Endothelial cell of umbilical vein (primary cell): ENCODE measurements at regions not wholly inside any gene's neighbourhood (a gene's known extent, or its start where the extent isn't known, plus 50 kb on each side); places are given as distances from the start of the nearest gene placed in this dataset.

Experiments used
- BruUV-seq: library from RNA; stranded (reverse); fragments of 400-500 nt; replicated peaks from 2 replicates; lab custom pipeline; 2021; lab: Mats Ljungman, UMichigan
- CTCF ChIA-PET: fragments of 300-600, 350-600 bp; sonication (Branson Sonifier 250); formaldehyde crosslinking; loops from one replicate; lab custom pipeline; 2021; ENCODE audit warnings: antibody characterized with exemption, inconsistent platforms; lab: Charles Lee
- POLR2A ChIA-PET: fragments of 300-600, 350-600 bp; sonication (Branson Sonifier 250); formaldehyde crosslinking; loops from one replicate; lab custom pipeline; 2021; ENCODE audit warnings: antibody characterized with exemption, inconsistent platforms; lab: Charles Lee
- DNase-seq: peaks from one replicate; pipeline ENCODE4 v3.0.0-alpha.2; 2011; ENCODE audit warnings: low read depth, low spot score
- FAIRE-seq: peaks from 2 replicates; lab custom pipeline; 2011; peaks lifted over from hg19 to GRCh38; lab: Jason Lieb, UNC
- H2AFZ ChIP-seq: 2 replicates; pipeline ENCODE4 v1.6.0; 2012; ENCODE audit warnings: low read depth, low read length, control low read depth, inconsistent platforms
- H3K27ac ChIP-seq: 2 replicates; pipeline ENCODE4 v1.5.1; 2011; ENCODE audit warnings: low read depth, mild to moderate bottlenecking, control low read depth, low read length, moderate library complexity; ENCODE audit not compliant: insufficient read depth
- H3K27me3 ChIP-seq, 2 experiments: 2 replicates each; pipeline versions ENCODE4 v1.6.0 to v1.6.1; 2011; ENCODE audit warnings: low read length in 2 of 2, mixed read lengths in 1 of 2; ENCODE audit not compliant: control insufficient read depth in 2 of 2, insufficient read depth in 2 of 2
- H3K36me3 ChIP-seq, 2 experiments: 2 replicates in 1 of 2; 3 replicates in 1 of 2; pipeline ENCODE4 v1.5.1; 2011; ENCODE audit warnings: low read length in 2 of 2, mild to moderate bottlenecking in 1 of 2, moderate library complexity in 1 of 2; ENCODE audit not compliant: control insufficient read depth in 2 of 2, insufficient read depth in 2 of 2; ENCODE audit errors: extremely low read depth in 1 of 2
- H3K4me1 ChIP-seq: 3 replicates; pipeline ENCODE4 v1.5.1; 2011; ENCODE audit warnings: mild to moderate bottlenecking, low read length; ENCODE audit not compliant: control insufficient read depth, insufficient read depth; ENCODE audit errors: extremely low read depth
- H3K4me2 ChIP-seq: 2 replicates; pipeline ENCODE4 v1.6.1; 2011; ENCODE audit warnings: low read length, control low read depth, mixed read lengths; ENCODE audit not compliant: insufficient read depth
- H3K4me3 ChIP-seq, 3 experiments: fragments of 200-600 bp in 1 of 3; sonication (generic), shearing (Covaris generic) in 1 of 3; replicated peaks in 1 of 3; 2 replicates each; pipeline ENCODE4 v1.5.1; 2011 to 2016; ENCODE audit warnings: control low read depth in 3 of 3, low read length in 3 of 3, mild to moderate bottlenecking in 2 of 3, inconsistent platforms in 1 of 3, low read depth in 1 of 3, moderate library complexity in 1 of 3; ENCODE audit not compliant: insufficient read depth in 1 of 3
- H3K79me2 ChIP-seq: 2 replicates; pipeline ENCODE4 v1.6.0; 2012; ENCODE audit warnings: low read length, inconsistent platforms; ENCODE audit not compliant: control insufficient read depth, insufficient read depth
- H3K9ac ChIP-seq: replicated peaks from 2 replicates; pipeline ENCODE3; 2011; ENCODE audit warnings: low read length, control low read depth; ENCODE audit not compliant: insufficient read depth; ENCODE audit errors: extremely low read depth
- H3K9me1 ChIP-seq: replicated peaks from 3 replicates; pipeline ENCODE4 v1.6.0; 2011; ENCODE audit warnings: mild to moderate bottlenecking, low read length; ENCODE audit not compliant: control insufficient read depth, insufficient read depth; ENCODE audit errors: extremely low read depth
- H3K9me3 ChIP-seq: replicated peaks from 2 replicates; pipeline ENCODE4 v1.5.1; 2012; ENCODE audit warnings: low read length, inconsistent platforms; ENCODE audit not compliant: control insufficient read depth, insufficient read depth
- H4K20me1 ChIP-seq: replicated peaks from 2 replicates; pipeline ENCODE3; 2011; ENCODE audit warnings: mild to moderate bottlenecking, low read length; ENCODE audit not compliant: control insufficient read depth, insufficient read depth; ENCODE audit errors: extremely low read depth
- EZH2 ChIP-seq: IDR thresholded peaks from 2 replicates; pipeline ENCODE4 v1.6.1; 2012; ENCODE audit warnings: borderline replicate concordance, low read depth, mild to moderate bottlenecking, moderate library complexity, low read length, inconsistent platforms; ENCODE audit not compliant: severe bottlenecking
- FOS ChIP-seq: IDR thresholded peaks from 2 replicates; pipeline ENCODE4 v1.6.1; 2011; ENCODE audit warnings: mild to moderate bottlenecking, low read length, moderate library complexity, borderline replicate concordance; ENCODE audit not compliant: insufficient read depth
- GATA2 ChIP-seq: IDR thresholded peaks from 2 replicates; pipeline ENCODE4 v1.7.0; 2011; ENCODE audit warnings: low read depth, mild to moderate bottlenecking, moderate library complexity, mixed read lengths, low read length; ENCODE audit not compliant: insufficient read length, insufficient read depth
- JUN ChIP-seq: IDR thresholded peaks from 2 replicates; pipeline ENCODE4 v1.6.1; 2011; ENCODE audit warnings: borderline replicate concordance, low read depth; ENCODE audit not compliant: insufficient read length, insufficient read depth
- MAX ChIP-seq: IDR thresholded peaks from 2 replicates; pipeline ENCODE4 v1.6.1; 2011; ENCODE audit not compliant: insufficient read depth, insufficient read length
- MYC ChIP-seq: IDR thresholded peaks from one replicate; pipeline ENCODE4 v1.6.1; 2011; ENCODE audit warnings: mild to moderate bottlenecking, low read depth, low read length
- POLR2A ChIP-seq: IDR thresholded peaks from 2 replicates; pipeline ENCODE4 v1.6.1; 2012; ENCODE audit warnings: low read depth, mild to moderate bottlenecking, control low read depth, low read length
- POLR2AphosphoS5 ChIP-seq: IDR thresholded peaks from 2 replicates; pipeline ENCODE4 v1.6.1; 2012; ENCODE audit warnings: low read depth, mild to moderate bottlenecking, control low read depth, low read length, moderate library complexity; ENCODE audit not compliant: insufficient read depth
- dilution Hi-C: fragments of 300-500 bp; cut with MboI; formaldehyde crosslinking; loops from one replicate; pipeline ENCODE4 v1.15.0; 2019; ENCODE audit warnings: low sequenced_read_pairs; ENCODE audit not compliant: extremely low pct_ligation_motif_present
- intact Hi-C: fragments of 100-400 bp; cut with micrococcal nuclease; formaldehyde crosslinking; loops from one replicate; pipeline ENCODE4 v1.10.0; 2022
- TF ChIP-seq, protein P1 (sequence below), 2 donors: IDR thresholded peaks; 1 replicate in 1 of 2; 2 replicates in 1 of 2; pipeline ENCODE4 v1.5.1; 2011; ENCODE audit warnings: low read length in 2 of 2, mild to moderate bottlenecking in 2 of 2, moderate library complexity in 2 of 2, control low read depth in 1 of 2, inconsistent platforms in 1 of 2, low read depth in 1 of 2; ENCODE audit not compliant: insufficient read depth in 1 of 2; ENCODE audit errors: extremely low read depth in 1 of 2

GRCh38 chr22:27080036-27080578 lies 422.7 kb downstream of the MIAT start:
- H3K4me2 ChIP-seq = no peak overlapping the region
- H3K27ac ChIP-seq = no peak overlapping the region
- H3K4me1 ChIP-seq = no peaks in the 10 kb centered on the region
- no peak overlapping the region for H3K9ac ChIP-seq
- no peaks in the 10 kb centered on the region for H3K9me1 ChIP-seq
- H3K27me3 ChIP-seq = peaks cover 2 to 14% of the 10 kb centered on the region in 2 experiments
- BruUV-seq = no TSS peak
- H2AFZ ChIP-seq = no peak overlapping the region
- H3K79me2 ChIP-seq = no peaks in the 10 kb centered on the region
- intact Hi-C loops = no loop called here
- H3K36me3 ChIP-seq = no peaks in the 10 kb centered on the region
- H3K4me3 ChIP-seq = no peak overlapping the region
- H4K20me1 ChIP-seq = no peaks in the 10 kb centered on the region
- no peak for FAIRE-seq
- POLR2A ChIA-PET = no interaction called here
- CTCF ChIA-PET = no interaction called here
- dilution Hi-C loops = no loop called here
- H3K9me3 ChIP-seq = no peaks in the 10 kb centered on the region
- no peak for DNase-seq
- TF ChIP-seq GATA2 (no peak), POLR2A (no peak), POLR2AphosphoS5 (no peak), JUN (no peak), MYC (no peak), FOS (no peak), MAX (no peak), EZH2 (no peak)
- TF ChIP-seq, protein P1, sequence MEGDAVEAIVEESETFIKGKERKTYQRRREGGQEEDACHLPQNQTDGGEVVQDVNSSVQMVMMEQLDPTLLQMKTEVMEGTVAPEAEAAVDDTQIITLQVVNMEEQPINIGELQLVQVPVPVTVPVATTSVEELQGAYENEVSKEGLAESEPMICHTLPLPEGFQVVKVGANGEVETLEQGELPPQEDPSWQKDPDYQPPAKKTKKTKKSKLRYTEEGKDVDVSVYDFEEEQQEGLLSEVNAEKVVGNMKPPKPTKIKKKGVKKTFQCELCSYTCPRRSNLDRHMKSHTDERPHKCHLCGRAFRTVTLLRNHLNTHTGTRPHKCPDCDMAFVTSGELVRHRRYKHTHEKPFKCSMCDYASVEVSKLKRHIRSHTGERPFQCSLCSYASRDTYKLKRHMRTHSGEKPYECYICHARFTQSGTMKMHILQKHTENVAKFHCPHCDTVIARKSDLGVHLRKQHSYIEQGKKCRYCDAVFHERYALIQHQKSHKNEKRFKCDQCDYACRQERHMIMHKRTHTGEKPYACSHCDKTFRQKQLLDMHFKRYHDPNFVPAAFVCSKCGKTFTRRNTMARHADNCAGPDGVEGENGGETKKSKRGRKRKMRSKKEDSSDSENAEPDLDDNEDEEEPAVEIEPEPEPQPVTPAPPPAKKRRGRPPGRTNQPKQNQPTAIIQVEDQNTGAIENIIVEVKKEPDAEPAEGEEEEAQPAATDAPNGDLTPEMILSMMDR (IDR thresholded peaks at IDR 0.05; ENCODE audit: extremely low read depth in 1 of 2, insufficient read depth in 1 of 2, low read depth in 1 of 2, low read length in 2 of 2) = no peak
